Activated T-cell treated with anti-CD3 and anti-CD28 coated beads, Interleukin-2, amount 50 U/mL, for 48 hours (primary cell): ENCODE measurements at regions not wholly inside any gene's neighbourhood (a gene's known extent, or its start where the extent isn't known, plus 50 kb on each side); places are given as distances from the start of the nearest gene placed in this dataset.
"Not testable (repeated sequence)": the region's sequence is repeated elsewhere in the genome, so short reads cannot be mapped to it uniquely, and the experiment has no call there.

Experiments
- DNase-seq, 2 experiments: peaks; one replicate each; pipeline ENCODE4 v3.0.0-alpha.2; 2020

DNA sequence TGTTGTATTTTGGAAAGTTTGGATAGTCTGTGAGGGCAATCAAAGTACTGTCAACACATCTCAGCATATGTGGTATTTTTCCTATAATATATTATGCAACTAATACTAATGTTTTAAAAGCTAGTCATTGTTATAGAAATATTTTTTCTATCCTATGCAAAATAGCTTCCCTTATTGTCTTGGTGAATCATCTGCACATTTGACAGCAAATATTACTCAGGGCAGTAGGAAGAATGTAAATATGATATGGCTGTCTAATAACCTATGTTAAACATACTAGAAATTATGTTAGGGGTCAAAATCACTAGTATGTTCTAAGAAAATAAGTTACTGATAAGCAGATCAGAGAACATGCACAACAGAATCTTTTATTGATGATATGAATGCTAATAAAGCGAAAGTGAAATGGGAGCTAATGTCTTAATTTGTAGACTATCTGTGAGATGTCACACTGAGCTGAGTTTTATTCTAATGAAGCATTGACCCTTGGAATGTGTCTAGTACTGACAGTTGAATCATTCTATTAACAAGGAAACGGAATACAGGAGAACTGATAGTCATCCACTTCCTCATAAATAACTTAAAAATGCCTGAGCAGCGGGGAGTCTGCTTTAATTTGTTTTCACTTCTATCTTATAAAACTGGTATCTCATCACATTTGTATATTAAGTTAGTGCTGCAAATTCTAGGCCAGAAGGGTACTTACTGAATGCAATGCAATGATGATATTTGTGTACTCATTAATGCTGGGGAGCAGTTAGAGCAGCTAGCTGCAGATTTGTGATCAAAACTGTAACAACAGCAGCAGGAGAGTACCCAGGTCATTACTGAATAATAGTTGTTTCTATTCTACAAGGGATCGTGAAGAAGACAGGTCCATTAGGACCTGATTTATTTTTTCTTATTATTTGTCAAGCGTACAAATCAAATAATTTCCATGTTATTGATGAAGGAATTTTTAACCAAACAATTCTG is 440.3 kb upstream of the AADAT start:
- no peak for DNase-seq

DNA sequence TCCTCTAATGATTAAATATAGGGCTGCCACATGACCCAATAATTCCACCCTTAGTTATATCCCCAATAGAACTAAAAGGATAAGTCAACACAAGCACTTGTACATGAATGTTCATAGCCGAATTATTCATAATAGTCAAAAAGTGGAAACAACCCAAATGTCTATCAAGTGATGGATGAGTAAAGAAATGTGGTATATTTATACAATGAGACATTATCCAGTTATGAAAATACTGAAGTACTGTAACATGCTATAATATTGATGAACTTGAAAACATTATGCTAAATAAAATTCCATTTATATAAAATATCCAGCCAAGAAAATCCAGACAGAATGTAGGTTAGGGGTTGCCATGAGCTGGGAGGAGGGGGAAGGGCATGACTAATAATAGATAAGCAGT is 436.7 kb upstream of the AADAT start:
- DNase-seq = no peak

DNA sequence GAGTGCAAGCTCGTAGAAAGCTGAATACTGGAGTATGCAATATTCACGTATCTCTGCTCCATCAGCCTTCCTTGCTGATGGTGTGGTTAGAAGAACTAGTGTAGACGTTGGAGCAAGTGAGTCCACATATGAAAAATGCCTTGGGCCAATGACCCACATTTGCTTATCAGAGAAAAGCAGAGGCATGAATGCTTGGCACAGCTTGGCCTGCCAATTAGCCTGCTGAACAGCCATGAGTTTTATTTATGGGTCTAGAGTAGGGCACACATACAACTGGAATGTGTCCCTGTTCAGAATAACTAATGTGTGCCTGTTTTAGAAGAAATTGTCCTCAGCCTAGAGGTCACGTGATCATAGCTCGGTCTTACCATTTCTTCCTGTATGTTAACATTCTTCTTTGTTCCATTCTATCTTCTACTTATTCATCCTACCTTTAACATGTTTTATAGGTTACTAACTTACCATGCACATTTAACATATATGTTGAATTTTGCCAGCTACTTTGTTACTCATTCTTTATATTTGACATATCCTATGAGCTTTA is 432.7 kb upstream of the AADAT start:
- DNase-seq = no peak

DNA sequence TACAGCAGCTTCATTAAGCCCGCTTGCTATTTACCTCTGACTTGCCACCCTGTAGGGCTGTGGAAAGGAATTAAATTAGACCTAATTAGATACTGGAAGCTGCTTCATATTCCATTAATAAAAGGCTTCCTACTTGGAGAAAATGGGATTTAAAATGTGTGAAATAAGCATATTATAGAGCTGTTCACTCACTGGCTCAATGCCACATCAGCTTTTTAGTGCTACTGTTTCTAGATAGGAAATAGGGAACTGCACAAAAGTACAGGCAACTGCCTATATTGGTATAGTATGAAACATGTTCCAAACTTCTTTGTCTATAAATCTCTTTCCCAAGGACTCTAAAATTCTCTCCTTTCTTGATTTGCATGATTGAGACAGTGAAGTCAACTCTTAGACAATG is 407.9 kb upstream of the AADAT start:
- no peak for DNase-seq

DNA sequence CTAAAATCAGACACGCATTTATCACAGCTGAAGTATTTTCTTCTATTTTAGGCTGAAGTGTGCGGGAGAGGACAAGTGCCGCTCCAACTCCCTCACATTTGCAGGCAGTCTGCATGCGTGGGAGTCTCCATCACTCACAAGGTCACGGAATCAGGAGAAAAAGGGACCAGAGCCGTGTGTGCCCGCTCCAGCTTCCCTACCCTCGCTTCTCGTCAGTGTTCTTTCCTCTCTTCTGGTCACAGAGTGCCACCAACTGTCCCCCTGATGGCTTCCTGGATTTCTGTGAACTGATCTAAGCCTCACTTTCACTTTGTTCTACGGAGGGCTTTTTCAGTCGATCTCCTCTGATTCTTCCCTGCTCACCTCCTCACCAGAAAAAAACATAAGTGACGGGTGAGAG is 407.4 kb upstream of the AADAT start:
- DNase-seq = no peak

DNA sequence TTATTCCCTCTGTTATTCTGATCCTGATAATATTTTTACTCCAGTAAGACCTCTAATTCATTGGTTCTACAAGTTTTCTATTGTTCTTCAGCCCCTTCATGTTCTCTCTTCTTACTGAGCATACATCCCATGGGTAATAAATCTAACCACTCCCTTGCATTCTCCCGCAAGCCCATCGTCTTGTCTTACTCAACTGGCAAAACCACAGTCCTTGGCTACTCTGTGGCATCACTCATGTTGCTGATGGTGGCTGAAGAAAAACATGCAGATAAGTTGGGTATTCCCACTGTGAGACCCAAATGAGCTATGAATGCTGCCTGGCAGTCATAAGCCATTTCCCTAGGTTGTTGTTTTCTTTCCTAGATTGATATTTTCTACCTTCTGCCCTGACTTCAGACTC is 402.2 kb upstream of the AADAT start:
- DNase-seq = no peak

DNA sequence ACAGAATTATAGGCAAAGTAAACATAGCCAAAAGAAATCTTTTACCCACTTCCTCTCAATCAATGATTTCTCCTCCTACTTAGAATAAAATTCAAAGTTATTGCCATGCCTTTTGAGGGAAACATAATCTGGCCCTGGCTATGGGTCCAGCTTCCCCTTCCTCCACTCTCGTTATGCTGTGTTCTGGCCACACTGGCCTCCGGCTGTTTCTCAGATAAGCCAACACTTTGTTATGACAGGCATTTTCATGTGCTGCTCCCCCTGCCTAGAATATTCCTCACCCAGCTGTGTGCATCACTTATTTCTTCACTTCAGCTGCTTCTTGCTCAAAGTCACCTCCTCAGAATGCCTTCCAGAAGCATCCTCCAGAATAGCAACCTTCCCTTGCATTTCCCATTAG is 386.6 kb upstream of the AADAT start:
- no peak for DNase-seq

DNA sequence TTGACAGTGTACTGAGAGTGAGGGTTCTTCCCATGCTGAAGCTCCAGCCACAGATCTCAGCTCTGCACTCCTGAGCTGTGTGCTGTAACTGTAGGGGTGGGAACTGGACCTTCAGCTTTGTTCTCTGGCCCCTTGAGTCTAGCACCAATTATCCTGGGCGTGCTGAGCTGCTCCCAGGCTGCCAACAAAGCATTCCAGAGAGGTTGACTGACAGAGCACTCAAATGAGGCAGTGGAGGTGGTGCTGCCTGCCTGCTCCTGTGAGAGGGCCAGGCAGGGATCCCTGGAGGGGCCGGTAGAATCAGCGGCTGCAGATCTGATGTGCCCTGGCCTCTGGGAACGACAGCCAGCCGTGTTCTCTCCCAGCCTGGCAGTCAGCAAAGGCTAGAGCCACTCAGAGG is 375.7 kb upstream of the AADAT start:
- no peak for DNase-seq

DNA sequence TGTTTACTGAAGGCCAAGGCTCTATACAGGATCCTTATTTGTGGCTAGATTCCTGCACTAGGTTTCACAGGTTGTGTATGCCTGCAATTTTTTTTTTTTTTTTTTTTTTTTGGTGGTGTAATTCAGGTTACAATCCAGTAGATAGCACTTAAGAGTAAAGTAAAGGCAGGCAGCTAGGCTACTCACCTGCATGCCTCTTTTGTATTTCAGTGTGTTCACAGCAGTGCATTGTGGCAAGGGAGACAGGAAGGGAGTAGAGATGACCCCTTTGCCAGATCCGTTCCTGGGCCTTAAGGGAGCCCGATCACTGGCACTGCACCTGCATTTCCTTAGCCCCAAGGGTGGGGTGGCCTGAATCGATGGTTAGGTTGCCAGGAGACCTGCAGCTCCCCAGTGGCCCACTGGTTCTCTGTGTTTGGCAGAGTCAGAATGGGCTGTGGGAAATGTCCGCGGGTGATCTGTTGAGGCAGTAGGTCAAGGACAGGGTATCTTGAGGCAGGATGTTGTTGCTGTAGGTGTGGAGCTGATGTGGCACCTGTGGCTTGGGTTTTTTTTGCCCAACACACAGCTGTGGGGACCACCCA is 374.9 kb upstream of the AADAT start:
- no peak for DNase-seq

DNA sequence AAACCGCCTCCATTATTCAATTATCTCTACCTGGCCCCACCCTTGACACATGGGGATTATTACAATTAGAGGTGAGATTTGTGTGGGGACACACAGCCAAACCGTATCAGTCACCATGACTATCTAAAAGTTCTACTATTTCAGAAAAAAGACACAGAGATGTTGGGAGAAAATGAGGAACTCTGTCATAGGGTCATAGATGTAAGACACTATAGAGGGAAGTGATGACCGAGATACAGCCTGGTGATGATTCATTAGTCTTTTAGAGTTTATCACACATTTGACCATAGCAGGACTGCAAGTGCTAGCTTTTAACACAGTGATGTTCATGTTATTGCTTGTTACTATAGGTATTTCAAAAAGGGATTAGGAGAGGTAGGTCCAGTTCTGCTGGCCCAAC is 357.0 kb upstream of the AADAT start:
- no peak for DNase-seq

DNA sequence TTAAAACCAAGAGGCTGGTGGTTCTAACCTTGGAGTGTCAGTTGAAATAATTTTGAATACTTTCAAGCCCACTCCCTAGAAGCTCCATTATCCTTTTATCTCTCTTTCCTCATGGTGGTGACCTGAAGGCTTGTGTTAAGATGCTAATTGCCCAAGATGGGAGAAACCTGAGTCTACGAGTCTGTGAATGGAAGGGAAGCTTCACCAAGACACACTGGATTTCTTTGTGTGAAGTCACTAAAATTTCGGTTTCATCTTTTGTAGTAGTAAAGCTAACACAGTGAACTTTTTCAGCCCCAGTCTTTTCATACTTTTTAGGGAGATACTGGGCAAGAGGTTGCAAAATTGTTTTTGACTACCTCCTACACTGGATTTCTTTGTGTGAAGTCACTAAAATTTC is 351.4 kb upstream of the AADAT start:
- not testable (repeated sequence) for DNase-seq

DNA sequence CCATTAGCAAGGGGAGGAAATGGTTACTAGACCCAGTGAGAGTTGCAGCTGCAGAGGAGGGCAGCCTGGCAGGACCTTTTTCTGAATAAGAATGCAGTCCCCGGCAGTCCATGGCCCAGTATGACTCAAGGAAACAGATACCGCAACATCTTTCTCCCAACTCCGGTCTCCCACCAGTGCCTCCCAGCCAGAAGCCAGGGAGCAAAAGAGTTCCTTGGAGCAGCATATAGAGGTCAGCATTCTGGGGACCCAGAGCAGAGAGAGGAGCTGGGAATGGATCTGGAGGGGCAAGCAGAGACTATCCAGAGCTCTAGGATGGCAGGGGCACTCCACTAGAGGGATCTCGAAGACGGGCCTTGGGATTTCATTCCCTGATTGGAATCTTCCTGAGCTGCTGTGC is 339.2 kb upstream of the AADAT start:
- DNase-seq = no peak

DNA sequence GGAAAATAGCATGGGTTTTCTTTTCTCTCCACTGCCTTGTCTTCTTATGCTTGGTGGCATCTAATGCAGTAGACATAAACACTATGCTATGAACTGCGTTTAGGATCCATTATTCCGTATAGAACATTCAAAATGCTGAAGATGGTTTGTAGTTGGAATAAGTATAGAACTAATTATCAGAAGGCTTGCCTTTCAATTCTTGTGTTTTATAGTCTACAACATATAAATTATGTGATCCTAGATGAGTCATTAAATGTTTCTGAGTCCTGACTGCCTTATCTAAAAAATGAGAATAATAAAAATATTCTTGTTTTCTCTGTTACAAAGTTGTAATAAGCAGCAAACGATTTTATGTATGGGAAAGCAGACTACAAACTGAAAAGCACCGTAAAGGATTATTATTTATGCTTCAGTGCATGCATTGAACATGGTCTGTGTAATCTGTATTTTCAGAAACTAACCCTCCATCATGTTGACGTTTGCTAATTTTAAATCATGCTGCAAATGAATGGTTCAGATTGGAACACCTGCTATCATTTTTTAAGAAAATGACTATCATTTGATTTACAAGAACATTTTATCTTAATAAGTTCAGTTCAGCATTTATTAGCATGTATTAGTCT is 335.9 kb upstream of the AADAT start:
- DNase-seq = no peak

DNA sequence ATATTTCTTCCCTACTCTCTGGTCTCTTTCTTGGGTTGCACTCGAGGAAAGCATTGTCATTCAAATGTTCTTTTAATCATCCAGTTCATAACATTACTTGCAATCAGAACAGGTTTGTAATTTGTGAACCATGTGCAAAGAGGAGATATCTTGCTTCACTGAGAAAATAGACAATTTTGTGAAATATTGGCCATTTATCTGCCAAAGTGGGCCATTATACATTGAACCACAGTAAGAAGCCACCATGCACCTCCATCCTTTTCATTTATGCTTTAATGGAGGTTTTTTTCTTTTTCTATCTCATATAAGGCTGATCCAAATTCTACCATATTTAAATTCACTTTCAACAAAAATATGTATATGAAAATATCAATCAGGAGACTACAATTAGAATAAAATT is 335.3 kb upstream of the AADAT start:
- DNase-seq = no peak

DNA sequence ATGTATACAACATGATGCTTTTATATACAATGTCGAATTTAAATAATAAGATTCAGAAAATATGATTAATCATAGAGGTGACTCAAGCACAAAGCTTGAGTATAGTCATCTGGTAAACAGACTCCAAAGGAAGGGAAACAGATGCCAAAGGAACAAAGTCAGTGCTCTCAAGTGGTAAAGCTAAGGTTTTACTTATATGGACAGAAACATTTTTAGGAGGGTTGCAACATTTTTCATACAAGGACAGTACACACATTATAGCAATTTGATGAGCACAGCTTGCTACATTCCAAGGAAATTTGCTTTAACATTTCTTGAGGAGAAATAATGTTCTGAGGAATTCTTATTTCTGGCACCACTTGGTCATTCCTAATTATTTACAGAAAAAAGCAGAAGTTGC is 333.4 kb upstream of the AADAT start:
- DNase-seq = no peak

DNA sequence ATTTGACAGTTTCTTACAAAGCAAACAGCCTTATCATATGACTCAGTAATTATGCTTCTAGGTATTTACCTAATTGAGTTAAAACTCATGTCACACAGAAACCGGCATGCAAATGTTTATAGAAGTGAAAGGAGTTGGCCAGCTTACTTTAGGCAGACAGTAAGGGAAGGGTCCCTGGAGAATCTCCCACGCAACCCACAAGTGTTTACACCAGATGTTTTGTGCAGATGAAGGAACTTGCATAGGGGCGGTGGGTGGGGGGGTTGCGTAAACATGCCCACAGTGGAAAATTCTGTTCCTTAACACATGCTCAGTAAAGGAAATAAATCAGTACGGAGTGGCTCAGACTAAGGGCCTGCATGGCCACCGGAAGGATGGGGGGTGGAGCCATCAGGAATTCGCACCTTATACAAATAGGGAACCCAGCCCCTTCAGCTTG is 330.5 kb upstream of the AADAT start:
- no peak for DNase-seq

DNA sequence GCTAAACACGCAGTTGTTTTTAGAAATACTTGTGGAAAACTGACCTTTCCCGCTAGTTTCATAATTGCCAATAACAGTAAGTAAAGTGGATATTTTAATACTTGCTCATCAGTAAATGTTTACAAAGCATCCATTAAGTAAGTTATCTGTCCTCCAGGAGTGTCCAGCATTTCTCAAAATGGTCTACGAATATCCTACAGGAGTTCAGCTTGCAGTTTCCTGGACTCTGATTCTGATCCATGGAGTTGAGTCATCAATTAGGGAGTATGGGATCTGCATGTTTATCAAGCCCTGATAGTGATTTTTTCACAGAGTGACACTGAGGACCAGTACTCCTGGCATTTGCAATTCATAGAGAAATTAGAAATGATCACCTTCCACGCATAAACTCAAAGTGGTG is 325.2 kb upstream of the AADAT start:
- DNase-seq = no peak

DNA sequence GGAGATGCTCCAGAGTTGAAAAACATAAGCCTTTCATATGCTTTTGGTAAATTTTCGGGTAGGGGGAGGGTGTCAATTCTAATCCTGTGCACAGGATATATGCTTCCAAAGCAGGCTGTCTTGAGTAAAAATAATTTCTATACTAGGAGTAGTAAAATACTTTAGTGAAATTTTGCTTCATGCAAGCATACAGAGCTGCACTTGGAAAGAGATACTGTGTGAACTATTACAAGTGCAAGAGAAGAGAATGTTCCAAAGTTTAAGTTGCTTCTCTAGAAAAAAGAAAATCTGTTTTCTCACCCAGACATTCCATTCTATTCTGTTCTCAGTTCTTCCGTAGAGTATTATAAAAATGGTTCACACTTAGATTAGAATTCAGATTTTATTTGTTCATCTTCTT is 324.6 kb upstream of the AADAT start:
- no peak for DNase-seq

DNA sequence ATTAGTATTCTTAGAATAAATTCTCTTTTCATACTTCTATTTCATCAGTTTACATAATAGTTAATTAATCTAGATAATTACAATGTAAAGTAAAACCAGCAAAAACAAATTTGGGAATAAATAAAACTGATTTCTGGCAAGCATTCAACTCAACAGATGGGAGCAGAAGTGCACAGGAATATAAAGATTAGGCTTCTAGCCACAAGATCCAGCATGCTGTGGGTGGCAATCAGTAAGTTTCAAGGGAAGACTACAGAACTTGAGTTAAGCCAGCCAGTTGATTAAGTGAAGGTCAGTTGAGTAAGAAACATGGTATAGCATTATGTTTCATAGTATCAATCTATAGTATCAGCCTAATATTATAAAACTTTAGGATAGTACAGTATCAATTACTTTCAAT is 324.2 kb upstream of the AADAT start:
- DNase-seq = no peak

DNA sequence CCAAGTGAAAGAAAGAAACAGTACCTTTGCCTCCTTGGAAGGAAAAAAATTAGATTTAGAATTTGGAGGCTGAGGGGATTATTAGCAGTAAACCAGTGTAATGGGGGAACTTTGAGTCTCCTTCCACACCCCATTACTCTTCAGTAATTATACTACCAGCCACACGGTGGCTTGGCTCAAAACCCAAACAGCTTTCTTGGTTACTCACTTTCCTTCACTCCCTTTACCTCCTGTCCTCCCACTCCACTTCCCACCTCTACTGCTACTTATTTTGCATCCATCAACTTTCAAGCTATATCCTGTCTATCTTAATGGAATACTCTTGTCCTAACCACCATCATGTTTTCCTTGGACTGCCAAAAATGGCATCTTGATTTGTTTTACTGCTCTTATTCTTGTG is 310.6 kb upstream of the AADAT start:
- no peak for DNase-seq

DNA sequence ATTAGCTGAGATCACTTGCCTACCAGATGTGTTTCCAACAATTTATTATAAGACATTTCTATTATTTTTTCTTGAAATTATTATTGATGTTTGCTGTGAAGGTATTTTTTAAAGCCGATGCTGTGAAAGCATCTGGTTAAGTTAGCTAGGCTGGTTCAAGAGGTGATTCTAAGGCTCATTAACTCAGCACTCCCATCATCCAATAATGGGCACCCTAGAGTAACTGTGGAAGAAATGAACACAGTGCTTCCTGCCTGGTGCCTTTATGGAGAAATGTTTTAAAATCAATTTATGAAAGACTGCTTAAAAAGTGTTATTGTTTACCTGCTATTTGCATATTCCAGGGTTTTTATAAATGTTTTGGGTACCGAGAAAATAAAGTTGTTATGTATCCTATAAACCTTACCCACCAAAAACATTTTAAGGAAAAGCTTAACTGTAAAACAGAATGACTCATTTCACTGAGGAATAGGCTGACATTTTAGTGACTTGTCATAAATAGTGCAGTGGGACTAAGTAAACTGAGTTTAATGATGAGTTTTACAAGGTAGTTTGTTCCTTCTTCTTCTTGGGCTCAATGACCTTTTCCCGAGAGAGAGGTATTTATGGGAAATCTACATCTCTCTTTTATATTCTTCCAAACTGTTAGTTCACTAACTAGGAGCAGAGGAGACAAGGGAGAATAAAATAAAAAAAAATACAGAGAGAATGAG is 310.0 kb upstream of the AADAT start:
- DNase-seq = no peak

DNA sequence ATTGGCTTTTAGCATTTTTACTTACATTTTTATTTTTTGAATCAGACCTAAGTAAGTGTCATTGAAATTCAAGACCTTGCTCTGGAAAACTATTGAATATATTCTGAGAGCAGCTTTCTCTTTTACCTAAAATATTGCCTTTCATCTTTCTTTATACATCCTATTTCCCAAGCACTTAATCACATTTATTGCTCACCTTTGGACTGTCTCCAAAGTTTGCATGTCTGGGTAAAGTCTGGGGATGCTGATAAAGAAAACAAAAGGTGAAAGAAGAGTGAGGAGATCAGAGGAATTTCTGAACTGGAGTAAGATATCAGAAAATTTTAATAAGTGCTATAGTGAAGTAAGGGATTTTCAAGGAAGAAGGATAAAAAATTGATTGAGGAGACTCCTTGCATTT is 308.5 kb upstream of the AADAT start:
- DNase-seq = no peak

DNA sequence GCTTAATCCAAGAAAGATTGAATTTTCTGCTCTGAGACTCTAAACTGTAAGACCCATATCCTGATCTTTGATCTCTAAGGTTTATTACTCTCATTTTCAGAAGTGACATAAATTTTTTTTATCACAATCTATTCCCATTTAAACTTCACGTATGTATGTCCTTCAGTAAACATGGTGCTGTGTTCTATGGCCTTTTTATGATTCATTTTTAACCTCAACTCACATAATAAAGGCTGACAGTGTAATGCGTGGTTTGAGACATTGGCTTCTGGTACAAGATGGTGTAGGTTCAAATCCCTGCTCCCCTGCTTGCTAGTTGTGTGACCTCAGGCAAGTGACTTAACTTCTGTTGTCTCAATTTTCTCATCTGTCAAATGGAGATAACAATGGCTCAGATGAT is 306.0 kb upstream of the AADAT start:
- DNase-seq = no peak
